ENCODE measurements at regions not wholly inside any gene's neighbourhood (a gene's known extent, or its start where the extent isn't known, plus 50 kb on each side); places are given as distances from the start of the nearest gene placed in this dataset.

DNA sequence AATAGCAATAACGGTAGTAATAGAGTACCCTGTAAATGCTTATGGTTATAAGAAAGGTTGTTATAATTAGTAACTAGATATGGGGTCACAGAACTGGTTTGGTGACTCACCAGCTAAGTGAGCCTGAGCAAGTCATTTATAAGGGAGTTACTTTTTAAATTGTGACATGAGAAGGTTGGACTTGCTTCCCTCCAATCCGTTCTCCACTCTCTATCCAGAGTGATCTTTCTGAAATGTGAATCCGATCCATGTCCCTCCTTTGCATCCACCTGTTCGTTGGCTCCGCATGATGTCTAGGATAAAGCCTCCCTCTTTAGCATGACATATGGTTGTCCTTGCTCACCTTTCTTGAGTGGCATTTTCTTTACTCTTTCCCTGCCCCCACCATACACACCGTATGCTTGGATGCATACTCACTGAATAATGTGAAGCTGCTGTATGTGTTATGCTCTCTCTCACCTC lies 83.1 kb downstream of the CDC42EP3 start:
- DNase-seq (ENCODE audit: low spot score), result no peak
- H3K27ac Mint-ChIP-seq (ENCODE audit: unreplicated experiment), result no peak overlapping the region
- no peaks in the 10 kb centered on the region for H3K9me3 Mint-ChIP-seq (ENCODE audit: unreplicated experiment)
- TF ChIP-seq, protein P1, sequence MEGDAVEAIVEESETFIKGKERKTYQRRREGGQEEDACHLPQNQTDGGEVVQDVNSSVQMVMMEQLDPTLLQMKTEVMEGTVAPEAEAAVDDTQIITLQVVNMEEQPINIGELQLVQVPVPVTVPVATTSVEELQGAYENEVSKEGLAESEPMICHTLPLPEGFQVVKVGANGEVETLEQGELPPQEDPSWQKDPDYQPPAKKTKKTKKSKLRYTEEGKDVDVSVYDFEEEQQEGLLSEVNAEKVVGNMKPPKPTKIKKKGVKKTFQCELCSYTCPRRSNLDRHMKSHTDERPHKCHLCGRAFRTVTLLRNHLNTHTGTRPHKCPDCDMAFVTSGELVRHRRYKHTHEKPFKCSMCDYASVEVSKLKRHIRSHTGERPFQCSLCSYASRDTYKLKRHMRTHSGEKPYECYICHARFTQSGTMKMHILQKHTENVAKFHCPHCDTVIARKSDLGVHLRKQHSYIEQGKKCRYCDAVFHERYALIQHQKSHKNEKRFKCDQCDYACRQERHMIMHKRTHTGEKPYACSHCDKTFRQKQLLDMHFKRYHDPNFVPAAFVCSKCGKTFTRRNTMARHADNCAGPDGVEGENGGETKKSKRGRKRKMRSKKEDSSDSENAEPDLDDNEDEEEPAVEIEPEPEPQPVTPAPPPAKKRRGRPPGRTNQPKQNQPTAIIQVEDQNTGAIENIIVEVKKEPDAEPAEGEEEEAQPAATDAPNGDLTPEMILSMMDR (IDR thresholded peaks at IDR 0.05; ENCODE audit: unreplicated experiment), result no peak
- H3K36me3 Mint-ChIP-seq (ENCODE audit: low read depth, unreplicated experiment), result no peaks in the 10 kb centered on the region
- H3K4me3 Mint-ChIP-seq (ENCODE audit: unreplicated experiment), result no peak overlapping the region
- no peaks in the 10 kb centered on the region for H3K27me3 Mint-ChIP-seq (ENCODE audit: unreplicated experiment)
- peaks cover 33% of the 10 kb centered on the region for H3K4me1 Mint-ChIP-seq (ENCODE audit: unreplicated experiment)

DNA sequence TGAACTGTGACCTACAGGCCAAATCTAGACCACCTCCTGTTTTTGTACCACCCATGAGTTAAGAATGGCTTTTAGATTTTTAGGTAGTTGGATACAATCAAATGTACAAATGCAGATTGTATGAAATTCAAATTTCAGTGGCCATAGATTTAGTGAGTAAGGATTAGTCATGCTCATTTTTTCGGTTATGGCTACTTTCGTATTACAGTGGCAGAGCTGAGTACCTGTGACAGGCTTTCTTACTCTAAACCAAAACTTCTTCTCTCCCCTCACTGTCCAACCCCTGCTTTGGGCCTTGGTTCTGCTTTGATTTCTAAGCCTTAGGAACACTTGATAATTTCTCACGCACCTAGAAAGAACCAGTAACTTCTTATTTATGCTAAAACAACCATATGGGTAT lies 82.1 kb downstream of the CDC42EP3 start:
- Mint-ChIP-seq H3K27me3 (ENCODE audit: unreplicated experiment) (no peaks in the 10 kb centered on the region), H3K27ac (ENCODE audit: unreplicated experiment) (no peak overlapping the region), H3K36me3 (ENCODE audit: low read depth, unreplicated experiment) (no peaks in the 10 kb centered on the region), H3K4me1 (ENCODE audit: unreplicated experiment) (peaks cover 33% of the 10 kb centered on the region), H3K4me3 (ENCODE audit: unreplicated experiment) (no peak overlapping the region), H3K9me3 (ENCODE audit: unreplicated experiment) (no peaks in the 10 kb centered on the region)
- DNase-seq (ENCODE audit: low spot score), result no peak
- TF ChIP-seq, protein P1 (IDR thresholded peaks at IDR 0.05; ENCODE audit: unreplicated experiment), result no peak

DNA sequence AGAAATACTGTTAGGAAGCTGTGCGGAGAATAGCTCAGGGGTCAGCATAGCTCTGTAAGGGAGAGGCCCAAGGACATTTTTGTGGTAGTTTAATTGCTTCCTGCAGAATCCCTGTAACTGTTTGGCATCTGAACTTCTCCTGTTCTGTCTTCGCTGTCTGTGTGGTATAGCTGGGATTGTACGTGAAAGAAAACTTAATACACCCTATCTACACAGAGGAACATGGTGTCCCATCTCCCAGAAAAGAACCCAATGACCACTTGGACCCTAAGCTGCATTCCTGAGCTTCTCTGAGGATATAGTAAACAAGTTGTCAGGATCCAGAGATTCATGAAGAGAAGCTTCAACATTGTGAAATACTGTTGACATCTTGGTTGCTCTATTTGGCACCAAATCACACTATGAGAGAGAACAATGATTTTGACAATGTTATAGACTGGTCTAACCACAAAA lies 81.3 kb downstream of the CDC42EP3 start:
- H3K27me3 Mint-ChIP-seq (ENCODE audit: unreplicated experiment), result no peaks in the 10 kb centered on the region
- DNase-seq (ENCODE audit: low spot score), result no peak
- TF ChIP-seq, protein P1 (IDR thresholded peaks at IDR 0.05; ENCODE audit: unreplicated experiment), result no peak
- H3K4me1 Mint-ChIP-seq (ENCODE audit: unreplicated experiment), result peaks cover 31% of the 10 kb centered on the region
- H3K36me3 Mint-ChIP-seq (ENCODE audit: low read depth, unreplicated experiment), result no peaks in the 10 kb centered on the region
- no peak overlapping the region for H3K4me3 Mint-ChIP-seq (ENCODE audit: unreplicated experiment)
- no peaks in the 10 kb centered on the region for H3K9me3 Mint-ChIP-seq (ENCODE audit: unreplicated experiment)
- H3K27ac Mint-ChIP-seq (ENCODE audit: unreplicated experiment), result no peak overlapping the region

Data from endothelial cell (in vitro differentiated cells).